ENCODE measurements at regions not wholly inside any gene's neighbourhood (a gene's known extent, or its start where the extent isn't known, plus 50 kb on each side); places are given as distances from the start of the nearest gene placed in this dataset.

DNA sequence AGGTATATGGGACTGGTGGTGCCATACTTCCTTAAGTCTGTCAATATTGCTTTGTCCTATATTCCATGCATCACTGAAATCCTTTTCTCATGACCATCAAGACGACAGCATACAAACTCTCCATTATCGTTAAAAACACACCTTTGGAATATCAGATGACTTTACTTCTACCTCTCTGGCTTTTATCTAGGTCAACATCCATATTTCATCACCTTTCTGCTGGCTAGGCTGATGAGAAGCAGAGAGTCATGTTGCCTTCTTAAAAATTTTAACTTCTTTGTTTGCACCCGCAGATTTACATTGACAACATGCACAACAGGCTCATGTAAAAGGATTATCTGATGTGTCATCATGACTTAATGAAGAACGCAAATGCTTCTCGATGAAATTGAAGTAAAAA is 771.4 kb downstream of the OLFM4 start:
- H3K36me3 Mint-ChIP-seq (ENCODE audit: low read depth) = no peaks in the 10 kb centered on the region
- H3K27me3 Mint-ChIP-seq = no peaks in the 10 kb centered on the region
- ATAC-seq = no peak

DNA sequence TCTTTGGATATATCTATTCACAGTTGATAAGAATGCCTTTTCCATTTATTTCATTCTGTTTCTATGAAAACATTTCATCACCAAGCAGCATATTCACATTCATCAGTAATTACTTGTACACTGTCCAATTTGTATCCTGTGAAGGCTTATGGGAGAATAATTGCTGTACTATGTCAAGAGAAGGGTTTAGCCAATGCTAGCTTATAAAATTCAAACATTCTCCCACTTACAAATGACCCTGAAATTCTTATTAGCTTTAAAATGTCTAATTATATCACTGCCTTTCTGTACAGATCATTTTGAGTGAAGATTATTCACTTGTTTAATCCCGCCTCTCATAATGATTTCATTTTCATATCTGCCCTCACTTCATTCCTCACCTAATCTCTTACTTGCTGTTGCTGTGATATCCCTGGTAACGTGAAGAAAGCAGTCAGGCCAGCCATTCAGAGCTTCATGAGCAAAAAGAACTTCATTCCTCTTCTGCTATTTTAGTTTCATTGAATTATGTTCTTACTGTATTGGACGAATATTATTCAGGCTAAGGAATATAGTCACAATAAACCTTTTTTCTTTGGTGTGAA is 778.7 kb downstream of the OLFM4 start:
- no peaks in the 10 kb centered on the region for H3K4me1 Mint-ChIP-seq
- H3K9me3 Mint-ChIP-seq = peaks cover 17% of the 10 kb centered on the region
- no peak overlapping the region for H3K27ac Mint-ChIP-seq
- no peak for DNase-seq
- H3K27me3 Mint-ChIP-seq = no peaks in the 10 kb centered on the region
- H3K4me3 Mint-ChIP-seq = no peak overlapping the region
- no peak for ATAC-seq
- H3K36me3 Mint-ChIP-seq (ENCODE audit: low read depth) = no peaks in the 10 kb centered on the region

More for the DNA sequence above, 771.4 kb downstream of the OLFM4 start:
- no peak for DNase-seq
- Mint-ChIP-seq H3K4me3 (no peak overlapping the region), H3K9me3 (peaks cover 17% of the 10 kb centered on the region), H3K4me1 (no peaks in the 10 kb centered on the region), H3K27ac (no peak overlapping the region)

DNA sequence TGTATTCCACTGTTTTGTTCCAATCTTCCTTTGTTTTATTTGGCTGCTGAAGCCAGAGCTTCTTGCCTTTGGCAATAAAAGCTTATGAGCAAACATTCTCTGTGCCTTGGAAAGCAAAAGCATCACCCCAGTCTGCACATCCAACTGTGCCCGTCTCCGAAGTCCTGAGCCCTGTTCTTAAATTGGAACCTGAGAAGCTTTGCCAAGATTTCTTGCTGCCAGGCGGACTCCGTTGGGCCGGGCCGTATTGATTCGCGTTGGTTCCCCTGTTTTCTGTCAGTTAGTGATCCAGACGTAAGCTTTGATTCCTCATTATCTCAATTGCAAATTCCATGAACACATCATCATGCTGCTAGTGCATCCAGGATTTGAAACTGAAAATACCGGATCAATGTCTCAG is 793.0 kb downstream of the OLFM4 start:
- Mint-ChIP-seq H3K36me3 (ENCODE audit: low read depth) (no peaks in the 10 kb centered on the region), H3K4me3 (no peak overlapping the region)

DNA sequence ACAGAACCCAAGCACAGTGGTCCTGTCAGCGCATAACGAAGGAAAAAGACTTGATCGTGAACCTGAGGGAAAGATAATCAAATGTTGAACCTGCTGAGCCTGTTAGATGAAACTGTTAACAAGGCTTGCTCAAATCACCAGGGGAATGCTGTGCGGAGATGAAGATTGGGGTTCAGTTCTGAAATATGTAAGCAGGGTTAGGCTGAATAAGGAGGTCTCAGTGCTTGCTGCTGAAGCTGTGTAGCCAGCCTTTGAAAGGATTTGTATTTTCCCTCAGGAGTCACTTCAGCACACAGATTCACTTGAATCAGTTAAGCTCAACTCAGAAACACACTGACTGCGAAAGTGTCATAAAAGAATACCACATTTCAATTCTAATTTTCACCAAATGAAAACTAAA is 793.5 kb downstream of the OLFM4 start:
- Mint-ChIP-seq H3K4me3 (no peak overlapping the region), H3K27ac (no peak overlapping the region), H3K9me3 (peaks cover 8% of the 10 kb centered on the region), H3K4me1 (no peaks in the 10 kb centered on the region), H3K36me3 (ENCODE audit: low read depth) (no peaks in the 10 kb centered on the region), H3K27me3 (no peaks in the 10 kb centered on the region)
- ATAC-seq (no peak), DNase-seq (no peak)

More for the DNA sequence above, 793.0 kb downstream of the OLFM4 start:
- ATAC-seq = no peak
- Mint-ChIP-seq H3K4me1 (no peaks in the 10 kb centered on the region), H3K27me3 (no peaks in the 10 kb centered on the region), H3K9me3 (peaks cover 9% of the 10 kb centered on the region), H3K27ac (no peak overlapping the region)
- no peak for DNase-seq

DNA sequence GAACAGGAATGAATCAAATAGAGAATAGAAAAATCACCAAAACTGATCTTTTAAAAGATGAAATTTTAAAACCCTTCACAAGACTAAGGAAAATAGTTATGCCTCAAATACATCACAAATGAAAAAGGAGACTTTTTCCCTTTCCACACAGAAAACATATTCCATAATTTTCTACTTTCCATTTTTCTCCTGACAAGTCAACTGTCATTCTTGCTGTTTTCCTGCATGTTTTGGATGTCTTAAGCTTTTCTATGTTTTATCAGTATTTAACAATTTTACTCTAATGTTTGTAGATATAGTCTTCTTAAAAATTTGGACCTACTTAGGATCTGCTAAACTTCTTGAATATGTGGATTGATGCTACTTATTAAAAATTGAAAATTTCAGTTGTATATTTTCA is 810.8 kb downstream of the OLFM4 start:
- Mint-ChIP-seq H3K4me1 (no peaks in the 10 kb centered on the region), H3K36me3 (ENCODE audit: low read depth) (no peaks in the 10 kb centered on the region), H3K9me3 (peaks cover 19% of the 10 kb centered on the region), H3K27me3 (no peaks in the 10 kb centered on the region), H3K27ac (no peak overlapping the region), H3K4me3 (no peak overlapping the region)
- no peak for DNase-seq
- no peak for ATAC-seq

DNA sequence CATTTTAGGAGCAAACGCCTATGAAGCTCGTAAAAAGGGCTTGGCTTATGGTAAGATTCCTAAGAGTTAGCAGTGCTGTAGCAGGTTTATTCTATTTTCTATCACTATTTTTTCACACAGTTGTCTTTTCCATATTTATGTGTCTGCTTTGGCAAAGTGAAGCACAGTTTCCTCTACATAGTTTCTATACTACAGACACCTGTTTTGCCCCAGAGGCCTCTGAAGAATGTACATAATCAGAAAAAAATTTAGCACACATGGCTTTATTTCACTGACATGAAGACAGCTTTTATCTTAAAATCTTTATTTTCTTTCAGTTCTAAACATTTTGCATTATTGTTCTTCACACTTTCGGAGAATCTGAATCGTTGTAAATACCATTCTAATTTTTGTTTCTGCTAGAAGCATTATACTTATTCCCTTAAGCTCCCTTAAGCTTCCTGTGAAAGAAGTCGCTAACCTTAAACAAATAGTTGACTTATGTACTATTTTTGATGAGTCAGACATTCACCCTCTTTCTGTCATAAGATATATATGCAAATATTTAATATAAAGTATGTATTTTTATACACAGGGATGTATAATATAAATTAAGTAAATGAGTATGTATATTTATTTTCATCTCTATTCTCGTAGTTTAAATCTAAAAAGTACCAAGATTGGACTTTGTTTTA is 816.0 kb downstream of the OLFM4 start:
- Mint-ChIP-seq H3K27me3 (no peaks in the 10 kb centered on the region), H3K4me3 (no peak overlapping the region), H3K36me3 (ENCODE audit: low read depth) (no peaks in the 10 kb centered on the region), H3K27ac (no peak overlapping the region), H3K9me3 (peaks cover 27% of the 10 kb centered on the region), H3K4me1 (no peaks in the 10 kb centered on the region)
- DNase-seq (no peak), ATAC-seq (no peak)

DNA sequence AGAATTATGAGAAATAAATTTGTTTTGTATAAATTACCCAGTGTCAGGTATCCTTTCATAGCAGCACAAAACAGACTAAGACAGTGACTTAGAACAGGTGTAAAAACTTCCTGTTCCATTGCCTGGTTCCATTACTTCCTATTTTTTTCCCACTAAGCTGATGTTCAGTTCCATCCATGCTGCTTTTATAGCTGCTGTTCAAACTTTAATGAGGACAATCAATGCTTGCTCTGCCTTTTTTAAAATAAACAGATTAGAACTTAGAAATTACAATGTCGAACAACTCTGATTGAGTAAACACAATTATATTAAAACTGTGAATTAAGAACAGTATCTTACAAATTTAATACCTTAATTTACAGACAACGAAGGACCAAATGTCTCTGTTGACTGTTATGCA is 818.9 kb downstream of the OLFM4 start:
- Mint-ChIP-seq H3K27me3 (no peaks in the 10 kb centered on the region), H3K36me3 (ENCODE audit: low read depth) (no peaks in the 10 kb centered on the region), H3K27ac (no peak overlapping the region)

DNA sequence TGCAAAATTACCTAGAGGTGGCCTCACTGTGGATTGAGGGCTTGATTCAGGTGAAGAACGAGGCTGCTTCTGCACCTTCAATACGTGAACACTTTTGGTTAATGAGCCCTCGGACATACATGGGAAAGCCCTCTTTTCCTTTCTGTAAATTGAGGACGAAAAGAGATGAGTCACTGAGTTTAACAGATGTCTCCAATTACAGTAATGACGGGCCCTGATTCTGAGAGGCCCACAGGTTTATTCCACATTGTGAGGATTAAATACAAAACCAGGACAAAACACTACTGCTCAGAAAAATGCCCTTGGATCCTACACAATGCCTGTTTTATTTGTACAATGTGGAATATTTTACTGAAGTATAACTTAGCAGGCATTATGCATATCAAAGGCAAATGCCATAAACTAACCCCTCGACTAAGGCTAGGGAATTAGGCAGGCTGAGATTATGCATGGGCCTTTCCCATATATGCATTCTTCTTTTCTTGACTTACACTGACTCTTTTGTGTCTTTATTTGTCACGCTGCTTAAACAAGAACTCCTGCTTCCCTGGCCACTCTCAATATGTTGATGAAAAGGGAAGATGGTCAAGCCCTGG is 819.9 kb downstream of the OLFM4 start:
- Mint-ChIP-seq H3K27ac (no peak overlapping the region), H3K36me3 (ENCODE audit: low read depth) (no peaks in the 10 kb centered on the region), H3K9me3 (peaks cover 16% of the 10 kb centered on the region), H3K4me3 (no peak overlapping the region), H3K4me1 (no peaks in the 10 kb centered on the region), H3K27me3 (no peaks in the 10 kb centered on the region)
- DNase-seq = no peak
- no peak for ATAC-seq

More for the DNA sequence above, 818.9 kb downstream of the OLFM4 start:
- Mint-ChIP-seq H3K9me3 (peaks cover 15% of the 10 kb centered on the region), H3K4me3 (no peak overlapping the region), H3K4me1 (no peaks in the 10 kb centered on the region)
- no peak for ATAC-seq
- no peak for DNase-seq

DNA sequence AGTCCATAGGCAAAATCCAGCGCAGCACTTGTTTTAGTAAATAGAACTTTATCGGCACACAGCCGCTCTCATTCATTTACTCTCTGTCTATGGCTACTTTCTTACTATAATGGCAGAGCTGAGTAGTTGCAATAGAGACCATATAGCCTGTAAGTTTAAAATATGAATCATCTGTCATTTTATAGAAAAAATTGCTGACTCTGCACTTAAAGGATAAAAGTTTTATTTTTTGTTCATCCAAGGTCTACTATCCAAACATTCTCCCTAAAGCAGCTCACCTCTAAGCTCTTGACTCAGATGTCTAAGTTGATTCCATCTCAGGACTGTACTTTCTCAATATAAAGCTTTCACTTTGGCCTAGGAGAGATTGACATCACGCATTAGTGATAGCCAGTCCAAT is 825.7 kb downstream of the OLFM4 start:
- peaks cover 16% of the 10 kb centered on the region for H3K9me3 Mint-ChIP-seq
- no peak overlapping the region for H3K27ac Mint-ChIP-seq
- no peak overlapping the region for H3K4me3 Mint-ChIP-seq
- H3K27me3 Mint-ChIP-seq = no peaks in the 10 kb centered on the region
- DNase-seq = no peak
- H3K36me3 Mint-ChIP-seq (ENCODE audit: low read depth) = no peaks in the 10 kb centered on the region
- no peaks in the 10 kb centered on the region for H3K4me1 Mint-ChIP-seq
- no peak for ATAC-seq

DNA sequence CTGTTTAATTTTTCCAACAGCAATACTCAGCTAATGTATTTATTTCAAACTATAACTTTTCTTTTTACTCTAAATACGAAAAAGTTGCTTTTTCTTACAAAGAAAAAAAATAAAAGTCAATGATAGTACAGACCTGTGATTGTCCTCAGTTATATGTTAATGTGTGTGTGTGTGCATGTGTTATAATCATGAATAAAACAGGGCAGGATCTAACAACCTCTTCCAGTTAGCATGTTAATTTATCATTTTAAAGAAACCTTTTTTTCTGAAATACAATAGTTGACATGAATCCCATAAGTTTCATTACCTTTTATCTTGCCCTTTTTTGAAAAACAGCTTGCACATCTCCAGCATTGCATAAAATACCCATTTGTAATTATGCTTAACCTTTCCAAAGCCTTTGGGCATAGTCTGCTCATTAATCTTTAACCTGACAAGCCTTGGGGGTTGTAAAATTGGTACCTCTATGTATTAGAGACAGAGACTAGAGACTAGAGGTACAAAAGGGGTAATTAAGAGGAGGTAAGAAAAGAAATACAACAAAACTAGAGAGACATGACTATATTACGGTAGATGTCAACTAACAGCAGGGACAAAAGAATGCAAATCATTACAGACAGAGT is 828.1 kb downstream of the OLFM4 start:
- Mint-ChIP-seq H3K27ac (no peak overlapping the region), H3K36me3 (ENCODE audit: low read depth) (no peaks in the 10 kb centered on the region), H3K27me3 (no peaks in the 10 kb centered on the region), H3K4me1 (no peaks in the 10 kb centered on the region), H3K9me3 (peaks cover 15% of the 10 kb centered on the region), H3K4me3 (no peak overlapping the region)
- DNase-seq = no peak
- no peak for ATAC-seq

DNA sequence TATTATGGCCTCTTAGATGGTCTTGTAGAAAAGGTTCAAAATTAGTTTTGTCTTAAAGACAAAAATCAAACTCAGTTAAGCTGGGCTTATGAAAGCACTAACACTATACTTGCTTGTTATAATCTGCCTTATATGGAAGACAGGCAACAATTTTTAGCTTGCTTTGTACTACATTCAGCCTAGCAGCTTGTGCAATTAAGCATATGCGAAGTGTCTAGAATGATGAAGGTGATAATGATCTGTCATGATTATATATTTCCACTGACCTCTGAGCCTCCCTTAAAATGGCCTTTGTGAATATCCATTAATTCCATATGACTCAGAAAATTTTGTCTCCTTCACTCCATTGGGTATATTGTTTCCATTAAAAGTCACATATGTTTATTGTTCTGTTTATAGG is 834.9 kb downstream of the OLFM4 start:
- DNase-seq = no peak
- no peak for ATAC-seq
- Mint-ChIP-seq H3K4me3 (no peak overlapping the region), H3K4me1 (no peaks in the 10 kb centered on the region), H3K9me3 (peaks cover 13% of the 10 kb centered on the region), H3K27ac (no peak overlapping the region), H3K27me3 (no peaks in the 10 kb centered on the region), H3K36me3 (ENCODE audit: low read depth) (no peaks in the 10 kb centered on the region)

DNA sequence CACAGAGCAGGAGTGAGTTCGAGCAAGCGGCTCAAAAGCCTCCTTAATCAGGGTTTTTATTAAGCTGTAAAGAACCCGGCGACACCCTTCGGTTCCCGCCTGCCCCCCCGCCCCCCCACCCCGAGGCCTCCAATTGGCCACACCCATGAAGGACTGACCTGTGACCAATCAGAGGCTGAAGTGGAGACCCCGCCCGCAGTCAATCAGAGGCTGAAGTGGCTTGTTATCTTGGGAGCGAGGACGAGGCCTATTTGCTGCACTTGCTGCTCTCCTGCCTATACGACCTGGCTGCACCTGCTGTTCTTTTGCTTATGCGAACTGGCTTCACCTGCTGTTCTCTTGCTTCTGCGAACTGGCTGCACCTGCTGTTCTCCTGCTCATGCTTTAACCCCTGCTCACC is 844.9 kb downstream of the OLFM4 start:
- no peak overlapping the region for H3K27ac Mint-ChIP-seq
- no peaks in the 10 kb centered on the region for H3K36me3 Mint-ChIP-seq (ENCODE audit: low read depth)
- ATAC-seq (no peak), DNase-seq (no peak)
- peaks cover 7% of the 10 kb centered on the region for H3K9me3 Mint-ChIP-seq
- H3K27me3 Mint-ChIP-seq = no peaks in the 10 kb centered on the region
- no peak overlapping the region for H3K4me3 Mint-ChIP-seq
- no peaks in the 10 kb centered on the region for H3K4me1 Mint-ChIP-seq

DNA sequence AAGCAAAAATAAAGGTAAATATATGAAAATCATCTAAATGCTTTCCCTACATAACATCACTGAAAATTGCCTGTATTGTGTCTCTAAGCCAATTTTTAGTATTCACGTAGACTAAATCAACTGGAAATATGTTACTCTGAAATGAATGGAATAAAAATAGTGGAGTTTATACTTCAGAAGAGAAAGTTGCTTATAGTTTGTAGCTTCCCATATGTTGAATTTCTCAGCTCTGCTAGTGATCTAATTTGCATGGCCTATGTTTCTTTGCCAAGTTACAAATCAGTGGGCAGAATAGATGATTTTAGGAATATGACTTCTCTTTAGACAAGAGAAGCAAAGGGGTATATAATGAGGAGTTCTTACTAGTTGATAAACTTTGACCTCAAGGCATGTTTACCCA is 850.2 kb downstream of the OLFM4 start:
- H3K9me3 Mint-ChIP-seq = peaks cover 18% of the 10 kb centered on the region
- no peak for ATAC-seq
- no peaks in the 10 kb centered on the region for H3K4me1 Mint-ChIP-seq
- no peak for DNase-seq
- no peaks in the 10 kb centered on the region for H3K36me3 Mint-ChIP-seq (ENCODE audit: low read depth)
- H3K27me3 Mint-ChIP-seq = no peaks in the 10 kb centered on the region
- no peak overlapping the region for H3K4me3 Mint-ChIP-seq
- H3K27ac Mint-ChIP-seq = no peak overlapping the region

DNA sequence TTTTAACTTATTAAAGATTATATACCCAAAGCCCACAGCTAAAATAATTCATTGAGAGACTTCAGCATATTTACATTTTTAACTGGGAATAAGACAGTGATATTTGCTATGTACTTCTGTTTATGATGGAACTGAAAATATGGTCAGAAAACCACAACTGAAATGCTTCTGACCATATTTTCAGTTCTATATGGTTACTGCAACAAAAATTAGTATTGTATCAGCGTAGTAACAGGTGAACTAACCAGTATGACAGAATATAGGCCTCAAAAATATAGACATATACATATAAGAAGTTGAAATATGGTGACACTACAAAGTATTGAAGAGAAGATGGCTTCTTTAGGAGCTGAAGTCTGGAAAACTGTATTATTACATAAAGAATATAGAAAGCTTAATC is 857.4 kb downstream of the OLFM4 start:
- H3K27me3 Mint-ChIP-seq = no peaks in the 10 kb centered on the region
- H3K9me3 Mint-ChIP-seq = peaks cover 7% of the 10 kb centered on the region
- no peaks in the 10 kb centered on the region for H3K4me1 Mint-ChIP-seq
- no peak for DNase-seq
- H3K36me3 Mint-ChIP-seq (ENCODE audit: low read depth) = no peaks in the 10 kb centered on the region
- H3K4me3 Mint-ChIP-seq = no peak overlapping the region
- no peak overlapping the region for H3K27ac Mint-ChIP-seq
- ATAC-seq = no peak

DNA sequence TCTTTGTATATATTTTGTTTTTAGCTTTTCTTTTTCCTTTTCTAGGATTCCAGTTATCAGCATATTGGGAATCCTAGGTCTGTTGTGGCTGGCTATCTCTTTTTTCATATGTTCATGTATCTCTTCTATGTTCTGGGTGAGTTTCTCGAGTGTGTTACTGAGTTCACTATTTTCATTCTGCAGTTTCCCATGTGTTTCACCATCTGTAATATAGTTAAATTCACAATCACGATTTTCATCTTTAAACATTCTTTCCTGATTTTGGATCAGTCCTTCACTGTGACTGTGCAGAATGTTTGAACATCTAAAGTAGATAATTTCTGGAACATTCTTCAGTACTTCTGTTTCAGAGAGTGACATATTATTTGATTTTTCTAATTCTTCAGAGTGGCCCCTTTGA is 862.1 kb downstream of the OLFM4 start:
- Mint-ChIP-seq H3K27me3 (no peaks in the 10 kb centered on the region), H3K9me3 (peaks cover 3% of the 10 kb centered on the region), H3K27ac (no peak overlapping the region), H3K36me3 (ENCODE audit: low read depth) (no peaks in the 10 kb centered on the region), H3K4me1 (no peaks in the 10 kb centered on the region), H3K4me3 (no peak overlapping the region)
- DNase-seq = no peak
- no peak for ATAC-seq

Measured in activated naive CD8-positive, alpha-beta T cell treated with anti-CD3 and anti-CD28 coated beads, Interleukin-2, amount 50 U/mL, for 24 hours (primary cell).